Parathyroid adenoma (tissue), 2 donors: ENCODE measurements at regions not wholly inside any gene's neighbourhood (a gene's known extent, or its start where the extent isn't known, plus 50 kb on each side); places are given as distances from the start of the nearest gene placed in this dataset.

ENCODE experiments used
- H2AFZ ChIP-seq: fragments of 300-600 bp; sonication (generic); one replicate; pipeline ENCODE4 v1.7.0; 2017; ENCODE audit warnings: antibody characterized with exemption, mild to moderate bottlenecking
- H3K27ac ChIP-seq: fragments of 300-600 bp; sonication (generic); one replicate; pipeline ENCODE4 v1.7.0; 2017
- H3K27me3 ChIP-seq: fragments of 300-600 bp; sonication (generic); one replicate; pipeline ENCODE4 v1.7.0; 2017; ENCODE audit warnings: low read length; ENCODE audit not compliant: control insufficient read depth, insufficient read depth
- H3K36me3 ChIP-seq: fragments of 300-600 bp; sonication (generic); one replicate; pipeline ENCODE4 v1.7.0; 2017; ENCODE audit warnings: low read length; ENCODE audit not compliant: control insufficient read depth, insufficient read depth
- H3K4me1 ChIP-seq: fragments of 300-600 bp; sonication (generic); one replicate; pipeline ENCODE4 v1.7.0; 2017; ENCODE audit warnings: control low read depth
- H3K4me2 ChIP-seq: fragments of 300-600 bp; sonication (generic); one replicate; pipeline ENCODE4 v1.7.0; 2017; ENCODE audit warnings: low read length
- H3K4me3 ChIP-seq: fragments of 300-600 bp; sonication (generic); one replicate; pipeline ENCODE4 v1.7.0; 2017; ENCODE audit warnings: low read depth, low read length
- H3K79me2 ChIP-seq: fragments of 300-600 bp; sonication (generic); one replicate; pipeline ENCODE4 v1.7.0; 2017; ENCODE audit warnings: control low read depth
- H3K9ac ChIP-seq: fragments of 300-600 bp; sonication (generic); one replicate; pipeline ENCODE4 v1.7.0; 2017; ENCODE audit warnings: mild to moderate bottlenecking
- H3K9me3 ChIP-seq: fragments of 300-600 bp; sonication (generic); one replicate; pipeline ENCODE4 v1.7.0; 2017; ENCODE audit warnings: low read length; ENCODE audit not compliant: control insufficient read depth
- CTCF ChIP-seq: fragments of 300-600 bp; sonication (generic); IDR thresholded peaks from one replicate; pipeline ENCODE4 v1.7.0; 2017; ENCODE audit warnings: antibody characterized with exemption, mild to moderate bottlenecking
- donor health status: primary hyperparathyroidism.

- no peak overlapping the region for H3K4me2 ChIP-seq
- no peaks in the 10 kb centered on the region for H3K27me3 ChIP-seq
- no peaks in the 10 kb centered on the region for H3K36me3 ChIP-seq
- no peaks in the 10 kb centered on the region for H3K79me2 ChIP-seq
- H3K9ac ChIP-seq: no peak overlapping the region
- peaks cover 3% of the 10 kb centered on the region for H3K9me3 ChIP-seq
- H3K27ac ChIP-seq: no peak overlapping the region
- no peak overlapping the region for H2AFZ ChIP-seq
- TF ChIP-seq CTCF: no peak
- no peak overlapping the region for H3K4me3 ChIP-seq
- H3K4me1 ChIP-seq: no peaks in the 10 kb centered on the region
Observed at GRCh38 chr2:116645155-116645554, 1169.3 kb upstream of the DDX18 start.

GRCh38 chr2:116668691-116669090 is 1145.8 kb upstream of the DDX18 start:
- Histone ChIP-seq H3K27me3 (no peaks in the 10 kb centered on the region), H3K79me2 (no peaks in the 10 kb centered on the region), H3K4me3 (no peak overlapping the region), H3K27ac (no peak overlapping the region), H3K9me3 (no peaks in the 10 kb centered on the region), H2AFZ (no peak overlapping the region), H3K4me2 (no peak overlapping the region), H3K36me3 (no peaks in the 10 kb centered on the region), H3K9ac (no peak overlapping the region), H3K4me1 (no peaks in the 10 kb centered on the region)
- TF ChIP-seq CTCF: no peak

- Histone ChIP-seq H2AFZ (no peak overlapping the region), H3K9ac (no peak overlapping the region), H3K36me3 (no peaks in the 10 kb centered on the region), H3K4me2 (no peak overlapping the region), H3K79me2 (no peaks in the 10 kb centered on the region), H3K9me3 (no peaks in the 10 kb centered on the region), H3K4me3 (no peak overlapping the region), H3K4me1 (no peaks in the 10 kb centered on the region), H3K27ac (no peak overlapping the region), H3K27me3 (no peaks in the 10 kb centered on the region)
- no peak for TF ChIP-seq CTCF
Observed at GRCh38 chr2:116669782-116670181, 1144.7 kb upstream of the DDX18 start.

- H3K4me2 ChIP-seq: no peak overlapping the region
- no peaks in the 10 kb centered on the region for H3K36me3 ChIP-seq
- TF ChIP-seq CTCF: no peak
- no peaks in the 10 kb centered on the region for H3K79me2 ChIP-seq
- H2AFZ ChIP-seq: no peak overlapping the region
- no peak overlapping the region for H3K27ac ChIP-seq
- no peaks in the 10 kb centered on the region for H3K9me3 ChIP-seq
- H3K4me1 ChIP-seq: no peaks in the 10 kb centered on the region
- no peak overlapping the region for H3K4me3 ChIP-seq
- H3K27me3 ChIP-seq: no peaks in the 10 kb centered on the region
- H3K9ac ChIP-seq: no peak overlapping the region
Observed at GRCh38 chr2:116674188-116674587, 1140.3 kb upstream of the DDX18 start.

GRCh38 chr2:116676776-116677175 is 1137.7 kb upstream of the DDX18 start:
- H3K4me2 ChIP-seq: no peak overlapping the region
- H3K27ac ChIP-seq: no peak overlapping the region
- H2AFZ ChIP-seq: no peak overlapping the region
- H3K36me3 ChIP-seq: no peaks in the 10 kb centered on the region
- no peaks in the 10 kb centered on the region for H3K9me3 ChIP-seq
- H3K4me3 ChIP-seq: no peak overlapping the region
- TF ChIP-seq CTCF: no peak
- H3K27me3 ChIP-seq: no peaks in the 10 kb centered on the region
- H3K9ac ChIP-seq: no peak overlapping the region
- no peaks in the 10 kb centered on the region for H3K4me1 ChIP-seq
- H3K79me2 ChIP-seq: no peaks in the 10 kb centered on the region
